Mammary epithelial cell (primary cell): ENCODE measurements at regions not wholly inside any gene's neighbourhood (a gene's known extent, or its start where the extent isn't known, plus 50 kb on each side); places are given as distances from the start of the nearest gene placed in this dataset.

Experiments used
- CTCF ChIP-seq, 2 donors: IDR thresholded peaks in 1 of 2; conservative IDR thresholded peaks in 1 of 2; 2 replicates each; pipeline ENCODE4 v1.5.1; 2011 to 2012; ENCODE audit warnings: inconsistent platforms in 2 of 2, low read length in 2 of 2, mild to moderate bottlenecking in 2 of 2, control low read depth in 1 of 2, low read depth in 1 of 2; ENCODE audit not compliant: insufficient read depth in 1 of 2; ENCODE audit errors: extremely low read depth in 1 of 2
- EZH2 ChIP-seq: IDR thresholded peaks from 2 replicates; pipeline ENCODE4 v1.6.1; 2012; ENCODE audit warnings: low read length, inconsistent platforms, borderline replicate concordance

- no peak for TF ChIP-seq CTCF (conservative IDR thresholded peaks at IDR 0.05 in 1 of 2, IDR thresholded peaks at IDR 0.05 in 1 of 2; ENCODE audit: extremely low read depth in 1 of 2, insufficient read depth in 1 of 2, low read depth in 1 of 2, low read length in 2 of 2)
- no peak for TF ChIP-seq EZH2
Observed at GRCh38 chr19:20416661-20417060, 148.9 kb downstream of the ZNF737 start.
